ENCODE measurements at regions not wholly inside any gene's neighbourhood (a gene's known extent, or its start where the extent isn't known, plus 50 kb on each side); places are given as distances from the start of the nearest gene placed in this dataset.

DNA sequence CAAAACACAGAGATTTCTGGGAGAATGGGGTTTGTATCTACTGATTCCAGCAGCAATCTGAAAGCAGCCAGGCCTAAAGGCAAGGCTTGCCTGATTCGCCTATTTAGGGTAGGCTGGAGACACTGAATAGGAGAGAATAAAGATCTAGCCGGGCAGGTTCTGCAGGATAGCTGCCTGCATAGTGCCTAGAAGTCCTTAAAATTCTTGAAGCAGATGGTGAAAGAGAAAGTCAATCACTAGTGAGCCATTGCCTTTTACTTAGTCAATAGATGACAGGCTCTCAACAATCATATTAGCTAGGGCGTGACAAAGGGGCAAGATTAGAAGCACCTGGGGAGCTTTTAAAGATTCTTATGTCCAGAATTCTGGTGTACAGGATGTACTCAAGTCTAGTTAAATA lies 522.7 kb downstream of the HTR1A start:
- no peak for TF ChIP-seq POLR2AphosphoS5 (IDR thresholded peaks at IDR 0.05)
- no peak for TF ChIP-seq SMC3 (conservative IDR thresholded peaks at IDR 0.05; ENCODE audit: poor library complexity)
- no peak for TF ChIP-seq EP300 (conservative IDR thresholded peaks at IDR 0.05; ENCODE audit: poor library complexity, severe bottlenecking)
- TF ChIP-seq RAD21 (conservative IDR thresholded peaks at IDR 0.05) = no peak
- no peak for TF ChIP-seq MXI1 (conservative IDR thresholded peaks at IDR 0.05; ENCODE audit: poor library complexity, severe bottlenecking)
- no peak for TF ChIP-seq EZH2 (IDR thresholded peaks at IDR 0.05; ENCODE audit: borderline replicate concordance, insufficient read depth, low read length, poor library complexity, severe bottlenecking)
- TF ChIP-seq CTCF (IDR thresholded peaks at IDR 0.05; ENCODE audit: poor library complexity, severe bottlenecking) = no peak
- TF ChIP-seq REST (IDR thresholded peaks at IDR 0.05; ENCODE audit: borderline replicate concordance) = no peak
- TF ChIP-seq TAF1 (IDR thresholded peaks at IDR 0.05; ENCODE audit: low read depth) = no peak
- H2AFZ ChIP-seq (ENCODE audit: low read depth, low read length) = no peak overlapping the region

DNA sequence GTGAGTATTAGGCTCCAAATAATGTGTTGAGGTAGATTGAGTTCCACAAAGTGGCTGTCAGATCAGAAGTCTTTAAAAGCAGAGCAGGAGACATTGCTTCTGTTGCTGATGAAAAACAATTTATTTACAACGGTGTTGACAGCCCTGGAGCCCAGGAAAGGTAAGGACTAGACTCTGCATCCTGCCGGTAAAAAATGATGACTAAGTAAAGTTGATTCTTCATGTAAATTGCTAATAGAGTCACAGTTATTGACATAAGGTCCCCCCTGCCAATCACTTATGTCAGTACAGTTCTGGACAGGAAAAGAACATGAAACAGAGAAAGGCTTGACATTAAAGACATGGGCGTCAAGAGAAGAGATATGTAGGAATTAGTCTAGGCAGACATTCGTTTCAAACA lies 552.5 kb downstream of the HTR1A start:
- no peak overlapping the region for H2AFZ ChIP-seq (ENCODE audit: low read depth, low read length)
- H3F3A ChIP-seq (ENCODE audit: insufficient read depth, low read length, poor library complexity, severe bottlenecking) = no peaks in the 10 kb centered on the region
- H4K20me1 ChIP-seq (ENCODE audit: insufficient read depth) = no peaks in the 10 kb centered on the region
- H3K79me2 ChIP-seq (replicated peaks; ENCODE audit: insufficient read depth, low read length) = no peaks in the 10 kb centered on the region
- H3K9me2 ChIP-seq (ENCODE audit: insufficient read depth, low read length) = no peaks in the 10 kb centered on the region
- H3K4me2 ChIP-seq (ENCODE audit: low read length) = no peak overlapping the region
- H3K27ac ChIP-seq (ENCODE audit: low read length) = no peak overlapping the region
- H3K9me3 ChIP-seq (ENCODE audit: low read length) = no peaks in the 10 kb centered on the region
- no peak overlapping the region for H3K4me3 ChIP-seq (ENCODE audit: low read length)
- no peaks in the 10 kb centered on the region for H3K27me3 ChIP-seq (ENCODE audit: insufficient read depth, low read depth, low read length)
- no peaks in the 10 kb centered on the region for H3K36me3 ChIP-seq (ENCODE audit: insufficient read depth, low read length)
- no peak for TF ChIP-seq MXI1 (conservative IDR thresholded peaks at IDR 0.05; ENCODE audit: poor library complexity, severe bottlenecking)
- no peak for TF ChIP-seq RAD21 (conservative IDR thresholded peaks at IDR 0.05)
- TF ChIP-seq TAF1 (IDR thresholded peaks at IDR 0.05; ENCODE audit: low read depth) = no peak
- no peak for TF ChIP-seq REST (IDR thresholded peaks at IDR 0.05; ENCODE audit: borderline replicate concordance)
- TF ChIP-seq EZH2 (IDR thresholded peaks at IDR 0.05; ENCODE audit: borderline replicate concordance, insufficient read depth, low read length, poor library complexity, severe bottlenecking) = no peak
- no peak for TF ChIP-seq CTCF (IDR thresholded peaks at IDR 0.05; ENCODE audit: poor library complexity, severe bottlenecking)
- no peak for TF ChIP-seq SMC3 (conservative IDR thresholded peaks at IDR 0.05; ENCODE audit: poor library complexity)
- TF ChIP-seq EP300 (conservative IDR thresholded peaks at IDR 0.05; ENCODE audit: poor library complexity, severe bottlenecking) = no peak
- no peak for TF ChIP-seq POLR2AphosphoS5 (IDR thresholded peaks at IDR 0.05)
- no peak overlapping the region for H3K9ac ChIP-seq (ENCODE audit: low read length)

More for the DNA sequence above, 522.7 kb downstream of the HTR1A start:
- Histone ChIP-seq H3K9me2 (ENCODE audit: insufficient read depth, low read length) (no peaks in the 10 kb centered on the region), H3K79me2 (replicated peaks; ENCODE audit: insufficient read depth, low read length) (no peaks in the 10 kb centered on the region), H3F3A (ENCODE audit: insufficient read depth, low read length, poor library complexity, severe bottlenecking) (no peaks in the 10 kb centered on the region), H3K9me3 (ENCODE audit: low read length) (no peaks in the 10 kb centered on the region), H3K4me3 (ENCODE audit: low read length) (no peak overlapping the region), H3K4me2 (ENCODE audit: low read length) (no peak overlapping the region), H3K27me3 (ENCODE audit: insufficient read depth, low read depth, low read length) (no peaks in the 10 kb centered on the region), H4K20me1 (ENCODE audit: insufficient read depth) (no peaks in the 10 kb centered on the region), H3K27ac (ENCODE audit: low read length) (no peak overlapping the region), H3K9ac (ENCODE audit: low read length) (no peak overlapping the region), H3K36me3 (ENCODE audit: insufficient read depth, low read length) (no peaks in the 10 kb centered on the region)
